Stimulated activated CD4-positive, alpha-beta T cell treated with anti-CD3 and anti-CD28 coated beads, Interleukin-4, amount 100 ng/mL, for 24 hours (primary cell): ENCODE measurements at regions not wholly inside any gene's neighbourhood (a gene's known extent, or its start where the extent isn't known, plus 50 kb on each side); places are given as distances from the start of the nearest gene placed in this dataset.
"Not testable (repeated sequence)": the region's sequence is repeated elsewhere in the genome, so short reads cannot be mapped to it uniquely, and the experiment has no call there.

Experiments
- DNase-seq: peaks from one replicate; pipeline ENCODE4 v3.0.0-alpha.2; 2020

GRCh38 chr4:59630235-59630634 lies 1569.9 kb upstream of the ADGRL3 start:
- DNase-seq, result no peak

- no peak for DNase-seq
These were observed 1569.2 kb upstream of the ADGRL3 start for GRCh38 chr4:59630922-59631321.

GRCh38 chr4:59637596-59637995 lies 1562.5 kb upstream of the ADGRL3 start:
- no peak for DNase-seq

- DNase-seq, result no peak
These were observed 1556.4 kb upstream of the ADGRL3 start for GRCh38 chr4:59643682-59644081.

DNA sequence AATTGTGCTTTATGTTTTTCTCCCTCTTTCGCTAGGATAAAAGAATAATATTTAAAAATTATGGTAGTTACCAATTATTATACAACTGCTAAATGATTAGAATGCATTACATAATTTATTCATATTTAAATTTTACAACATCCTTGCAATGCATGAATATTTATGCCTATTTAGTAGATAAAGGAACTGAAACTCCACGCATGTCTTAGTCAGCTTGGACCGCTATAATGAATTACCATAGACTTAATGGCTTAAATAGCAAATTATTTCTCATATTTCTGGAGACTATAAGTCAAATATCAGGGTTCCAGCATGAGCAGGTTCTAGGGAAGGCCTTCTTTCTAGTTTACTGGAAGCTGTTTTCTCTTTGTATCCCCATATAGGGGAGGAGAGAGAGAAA lies 1555.4 kb upstream of the ADGRL3 start:
- DNase-seq, result no peak

GRCh38 chr4:59646082-59646481 lies 1554.0 kb upstream of the ADGRL3 start:
- no peak for DNase-seq

- DNase-seq, result no peak
These were observed 1553.1 kb upstream of the ADGRL3 start for GRCh38 chr4:59647011-59647410.

GRCh38 chr4:59647500-59647899 lies 1552.6 kb upstream of the ADGRL3 start:
- no peak for DNase-seq

DNA sequence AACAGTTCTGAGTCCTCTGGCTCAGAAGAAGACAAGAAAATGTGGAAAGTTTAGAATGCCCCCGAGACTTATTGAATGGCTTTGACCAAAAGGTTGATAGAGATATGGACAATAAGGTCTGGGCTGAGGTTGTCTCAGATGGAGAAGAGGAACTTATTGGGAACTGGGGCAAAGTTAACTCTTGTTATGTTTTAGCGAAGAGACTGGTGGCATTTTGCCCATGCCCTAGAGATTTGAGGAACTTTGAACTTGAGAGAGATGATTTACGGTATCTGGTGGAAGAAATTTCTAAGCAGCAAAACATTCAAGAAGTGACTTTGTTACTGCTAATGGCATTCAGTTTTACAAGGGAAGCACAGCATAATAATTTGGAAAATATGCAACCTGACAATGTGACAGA lies 1549.3 kb upstream of the ADGRL3 start:
- DNase-seq, result no peak

DNA sequence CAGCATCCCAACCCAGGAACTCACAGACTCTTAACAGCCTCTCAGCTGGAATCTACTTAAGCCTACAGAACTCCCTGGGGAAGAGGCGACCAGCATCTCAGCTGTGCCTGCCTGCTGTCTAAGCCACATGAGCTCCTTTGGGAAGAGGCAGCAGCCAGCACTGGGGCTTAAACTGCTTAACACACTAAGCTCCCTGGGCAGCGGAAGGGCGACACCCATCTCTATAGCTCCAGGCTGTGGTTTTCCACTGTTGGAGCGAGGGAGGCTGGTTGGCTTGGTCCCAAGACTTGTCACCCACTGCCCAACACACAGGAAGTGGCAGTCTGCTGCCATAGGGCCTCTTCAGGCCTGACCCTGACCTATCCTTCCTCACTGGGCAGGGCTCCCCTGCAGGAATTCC lies 1544.1 kb upstream of the ADGRL3 start:
- no peak for DNase-seq

DNA sequence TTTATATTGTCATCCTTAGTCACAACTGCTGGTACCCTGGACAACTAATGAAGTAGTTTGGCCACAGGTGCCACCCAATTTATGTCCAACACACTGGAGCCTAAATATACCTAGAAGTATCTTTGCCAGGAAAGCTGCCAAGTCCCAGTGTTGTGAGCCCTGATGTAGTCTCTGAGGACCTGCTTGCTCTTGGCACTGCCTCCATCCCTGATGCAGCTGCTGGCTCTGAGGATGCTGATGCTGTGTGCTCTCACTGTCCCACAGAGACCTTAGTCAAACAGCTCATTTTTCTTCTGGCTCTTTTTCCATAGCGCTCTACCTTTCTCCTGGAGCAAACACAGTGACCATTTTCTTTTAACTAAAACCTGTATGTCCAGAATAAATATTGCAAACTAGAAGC lies 1535.4 kb upstream of the ADGRL3 start:
- no peak for DNase-seq

GRCh38 chr4:59666645-59667044 lies 1533.5 kb upstream of the ADGRL3 start:
- DNase-seq, result no peak

DNA sequence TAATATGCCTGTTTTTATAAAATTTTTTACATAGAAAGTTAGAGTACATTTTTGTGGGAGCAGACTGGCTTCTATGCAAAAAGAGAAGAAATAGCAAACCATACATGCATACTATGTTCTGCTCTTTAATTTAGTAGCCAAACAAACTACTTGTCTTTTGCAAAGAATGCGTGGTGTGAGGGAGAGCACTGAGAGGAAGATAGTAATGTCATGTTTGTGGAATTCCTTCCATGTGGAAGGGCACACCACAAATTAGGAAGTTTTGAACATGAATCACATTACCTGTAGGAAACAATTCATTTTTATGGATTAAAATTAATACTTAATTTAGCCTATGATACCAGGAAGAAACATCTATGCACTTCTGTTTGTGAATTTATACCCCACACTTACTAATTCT lies 1529.1 kb upstream of the ADGRL3 start:
- DNase-seq, result no peak

GRCh38 chr4:59676389-59676788 lies 1523.7 kb upstream of the ADGRL3 start:
- DNase-seq, result no peak

DNA sequence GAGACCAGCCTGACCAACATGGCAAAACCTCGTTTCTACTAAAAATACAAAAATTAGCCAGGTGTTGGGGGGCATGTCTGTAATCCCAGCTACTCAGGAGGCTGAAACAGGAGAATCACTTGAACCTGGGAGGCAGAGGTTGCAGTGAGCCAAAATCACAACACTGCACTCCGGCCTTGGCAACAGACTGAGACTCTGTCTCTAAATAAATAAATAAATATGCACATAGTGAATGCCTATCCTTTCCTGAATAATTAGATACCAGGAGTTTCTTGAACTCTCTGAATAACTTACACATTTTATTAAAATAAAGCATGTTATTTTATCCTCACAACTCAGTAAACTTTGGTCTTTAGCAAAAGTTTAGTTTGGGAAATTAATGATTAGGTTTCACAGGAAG lies 1523.1 kb upstream of the ADGRL3 start:
- not testable (repeated sequence) for DNase-seq

DNA sequence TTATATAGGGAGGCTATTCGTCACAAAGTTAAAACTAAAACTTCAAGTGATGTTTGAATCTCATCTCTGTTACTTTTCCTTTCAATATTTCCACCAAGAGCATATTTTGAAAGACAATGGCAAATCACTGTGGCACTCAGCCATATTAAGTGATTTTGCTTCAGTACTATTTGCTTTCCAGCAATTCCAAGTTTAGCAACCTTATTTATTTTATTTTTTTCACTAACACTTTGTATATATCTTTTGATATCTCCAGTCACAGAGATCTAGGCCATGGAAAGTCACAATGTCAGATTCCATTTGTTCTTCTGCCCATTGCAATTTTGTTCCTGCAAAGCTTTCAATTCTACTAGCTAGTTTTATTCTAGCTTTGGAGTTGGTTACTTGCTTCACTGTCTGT lies 1514.5 kb upstream of the ADGRL3 start:
- DNase-seq, result no peak

DNA sequence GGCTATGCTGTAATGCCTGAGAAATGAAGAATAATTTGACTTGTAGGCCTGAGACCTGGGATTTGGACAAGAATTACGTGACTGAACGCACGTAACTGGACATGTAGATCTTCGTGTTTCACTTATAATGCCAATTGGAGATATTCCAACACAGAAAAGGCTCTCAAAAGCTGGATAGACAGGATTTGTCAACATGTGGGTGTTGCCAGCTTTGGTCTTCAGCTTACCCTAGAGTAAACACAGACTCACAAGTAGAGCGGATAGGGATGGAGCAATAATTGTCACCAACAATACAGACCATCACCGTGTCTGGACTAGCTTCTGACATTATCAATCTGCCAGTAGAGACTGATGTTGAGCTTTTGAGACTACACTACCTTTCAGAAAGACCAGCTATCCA lies 1511.0 kb upstream of the ADGRL3 start:
- no peak for DNase-seq

- DNase-seq, result no peak
These were observed 1504.6 kb upstream of the ADGRL3 start for GRCh38 chr4:59695355-59696053.

DNA sequence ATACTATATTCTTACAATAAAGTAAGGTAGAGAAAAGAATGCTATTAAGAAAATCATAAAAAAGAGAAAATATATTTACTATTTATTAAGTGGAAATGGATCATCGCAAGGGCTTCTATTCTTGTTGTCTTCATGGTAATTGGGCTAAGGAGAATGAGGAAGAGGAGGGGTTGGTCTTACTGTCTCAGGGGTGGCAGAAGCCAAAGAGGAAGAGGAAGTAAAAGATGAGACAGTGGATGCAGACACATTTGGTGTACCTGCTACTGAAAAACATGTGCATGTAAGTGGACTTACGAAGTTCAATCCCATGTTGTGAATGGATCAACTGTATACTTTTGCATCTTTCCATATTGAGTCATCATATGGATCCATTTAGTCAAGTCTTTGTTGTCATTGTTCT lies 1502.1 kb upstream of the ADGRL3 start:
- no peak for DNase-seq

- DNase-seq, result no peak
These were observed 1499.5 kb upstream of the ADGRL3 start for GRCh38 chr4:59700651-59701050.

- DNase-seq, result no peak
These were observed 1495.5 kb upstream of the ADGRL3 start for GRCh38 chr4:59704616-59705015.

GRCh38 chr4:59712470-59712869 lies 1487.7 kb upstream of the ADGRL3 start:
- DNase-seq, result no peak

- DNase-seq, result not testable (repeated sequence)
These were observed 1475.8 kb upstream of the ADGRL3 start for GRCh38 chr4:59724286-59724685.

DNA sequence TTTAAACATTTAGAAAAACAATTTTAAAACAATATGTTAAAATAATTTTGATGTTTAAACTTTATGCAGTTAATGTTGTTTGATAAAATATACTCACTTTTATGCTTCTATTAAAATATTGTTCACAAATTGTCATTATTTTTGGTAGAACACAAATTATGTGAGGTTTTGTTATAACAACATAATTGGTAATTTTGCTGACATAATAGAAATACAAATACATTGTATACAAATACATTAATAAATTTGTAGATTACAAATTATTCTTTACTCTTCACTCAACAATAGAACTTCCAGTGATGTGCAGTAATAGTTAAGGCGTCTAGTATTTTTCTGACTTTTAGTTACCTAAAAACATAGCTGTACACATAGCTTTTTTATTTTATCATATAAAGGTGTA lies 1472.4 kb upstream of the ADGRL3 start:
- DNase-seq, result no peak

DNA sequence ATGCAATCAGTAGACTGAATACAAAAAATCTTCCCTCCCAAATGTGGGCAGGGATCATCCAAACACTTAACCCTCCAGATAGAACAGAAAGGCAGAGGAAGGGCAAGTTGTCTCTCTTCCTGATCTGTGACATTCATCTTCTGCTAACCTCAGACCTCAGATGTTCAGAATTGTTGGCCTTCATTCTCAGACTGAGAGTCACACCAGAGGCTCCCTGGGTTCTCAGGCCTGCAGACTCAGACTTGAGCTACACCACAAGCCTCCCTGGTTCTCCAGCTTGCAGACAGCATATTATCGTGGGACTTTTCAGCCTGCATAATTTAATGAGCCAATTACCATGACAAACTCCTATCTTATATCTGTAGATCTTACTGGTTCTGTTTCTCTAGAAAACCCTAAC lies 1471.6 kb upstream of the ADGRL3 start:
- no peak for DNase-seq

- DNase-seq, result no peak
These were observed 1470.8 kb upstream of the ADGRL3 start for GRCh38 chr4:59729321-59729720.
